GM21717 (cell line): ENCODE measurements at regions not wholly inside any gene's neighbourhood (a gene's known extent, or its start where the extent isn't known, plus 50 kb on each side); places are given as distances from the start of the nearest gene placed in this dataset.
"Not testable (repeated sequence)": the region's sequence is repeated elsewhere in the genome, so short reads cannot be mapped to it uniquely, and the experiment has no call there.

Experiments used
- ATAC-seq: cut with Tn5 transposase; IDR thresholded peaks from one replicate; pipeline ENCODE4 v1.9.1; 2021; ENCODE audit warnings: mild to moderate bottlenecking, moderate library complexity; ENCODE audit not compliant: unreplicated experiment

DNA sequence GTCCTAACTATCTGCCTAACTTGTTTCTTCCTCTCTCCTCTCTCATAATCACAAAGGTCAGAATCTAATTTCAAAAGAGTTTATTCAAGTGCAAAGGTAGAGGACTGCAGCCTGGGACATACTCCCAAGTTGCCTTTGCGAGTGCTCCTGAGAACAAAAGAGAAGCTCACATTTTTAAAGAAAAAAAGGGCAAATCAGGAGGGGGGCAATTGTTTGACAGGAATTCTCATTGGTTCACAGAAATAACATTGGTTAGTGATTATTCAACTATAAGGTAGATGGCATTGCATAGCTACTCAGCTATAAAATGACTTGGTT, 108.1 kb upstream of the RAI14 start:
- no peak for ATAC-seq

DNA sequence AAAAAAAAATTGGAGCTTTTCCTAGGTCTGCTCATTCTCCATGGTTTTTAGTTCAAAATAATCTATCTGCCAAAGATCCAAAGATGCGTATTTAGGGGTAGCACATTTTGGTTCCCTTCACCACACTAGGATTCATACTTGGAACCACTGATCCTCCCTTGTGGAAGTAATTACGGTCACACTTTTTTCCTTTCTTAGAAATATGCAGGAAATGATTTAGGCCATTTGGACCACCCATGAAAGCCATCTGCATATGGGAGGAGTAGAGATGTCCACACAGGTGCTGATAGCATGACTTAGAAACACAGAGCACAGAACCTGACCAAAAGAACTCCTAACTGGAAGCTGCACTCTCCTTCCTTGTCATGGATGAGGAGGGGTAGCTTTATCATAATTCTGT, 105.9 kb upstream of the RAI14 start:
- ATAC-seq = no peak

GRCh38 chr5:34550964-34551363, 105.2 kb upstream of the RAI14 start:
- no peak for ATAC-seq

- no peak for ATAC-seq
Measured at GRCh38 chr5:34551911-34552433, 104.2 kb upstream of the RAI14 start.

DNA sequence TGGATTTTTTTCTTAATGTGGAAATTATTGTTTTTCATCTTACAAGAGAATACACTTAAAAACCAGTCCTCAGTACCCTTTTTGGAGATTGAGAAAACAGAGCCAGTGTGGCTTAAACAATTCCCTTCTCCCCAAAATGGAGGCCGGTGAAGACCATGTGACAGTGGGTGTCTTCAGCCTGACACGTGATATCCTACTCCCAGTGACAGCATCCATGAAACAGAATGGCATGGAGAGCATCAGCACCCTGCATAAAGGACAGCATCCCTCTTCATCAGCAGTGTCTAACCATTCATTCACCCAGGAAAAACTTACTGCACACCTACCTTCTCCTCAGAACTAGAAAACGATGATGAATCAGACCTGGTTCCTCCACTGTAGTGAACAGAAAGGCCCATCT, 103.4 kb upstream of the RAI14 start:
- no peak for ATAC-seq

DNA sequence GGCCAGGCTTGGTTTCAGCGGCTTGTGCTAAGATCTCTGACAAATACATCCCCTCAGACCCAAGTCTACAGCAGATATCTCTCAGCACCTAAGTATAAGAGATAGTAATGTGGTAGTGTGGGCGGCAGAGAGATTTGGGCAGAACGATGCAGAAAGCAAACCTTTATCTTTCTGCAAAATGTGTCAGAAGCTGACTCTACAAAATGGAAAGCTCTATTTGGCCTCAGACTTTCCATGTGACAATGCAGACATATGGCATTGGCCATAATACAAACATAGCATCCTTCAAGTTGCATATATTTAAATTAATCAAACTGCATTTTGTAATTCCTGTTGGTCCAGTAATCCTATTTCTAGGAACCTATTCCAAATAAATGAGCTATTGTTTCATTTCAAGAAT, 102.5 kb upstream of the RAI14 start:
- ATAC-seq = no peak

DNA sequence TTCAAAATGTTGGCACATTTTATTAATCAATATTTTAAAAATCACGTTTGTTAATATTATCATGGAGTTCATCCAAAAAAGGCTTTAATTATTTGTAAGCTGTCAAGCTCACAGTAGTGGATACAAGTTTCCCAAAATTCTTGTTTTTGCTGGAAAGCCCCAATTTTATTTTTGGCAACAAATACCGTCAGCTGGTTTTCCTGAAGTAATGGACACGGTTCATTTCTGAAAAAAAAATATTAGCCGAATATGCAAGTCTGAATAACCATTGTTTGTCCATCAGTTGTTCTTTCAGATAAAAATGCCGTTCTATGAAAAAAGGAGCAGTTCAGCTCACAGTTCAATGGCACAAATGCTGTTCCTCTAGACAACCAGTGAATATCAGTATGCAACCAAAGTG, 101.5 kb upstream of the RAI14 start:
- no peak for ATAC-seq

- ATAC-seq = no peak
Measured at GRCh38 chr5:34555699-34556508, 100.2 kb upstream of the RAI14 start.

DNA sequence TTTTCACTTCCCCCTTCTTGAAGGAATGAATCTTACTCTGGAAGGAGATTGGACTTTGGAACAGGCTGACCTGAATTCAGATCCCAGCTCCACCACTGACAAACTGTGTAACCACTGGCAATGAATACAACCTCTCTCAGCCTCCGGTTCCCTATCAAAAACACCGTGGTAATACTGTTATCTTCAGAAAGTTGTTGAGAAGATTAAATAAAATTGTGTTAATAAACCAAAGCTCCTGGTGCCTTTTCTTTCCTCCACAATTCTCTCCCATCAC, 99.7 kb upstream of the RAI14 start:
- no peak for ATAC-seq

DNA sequence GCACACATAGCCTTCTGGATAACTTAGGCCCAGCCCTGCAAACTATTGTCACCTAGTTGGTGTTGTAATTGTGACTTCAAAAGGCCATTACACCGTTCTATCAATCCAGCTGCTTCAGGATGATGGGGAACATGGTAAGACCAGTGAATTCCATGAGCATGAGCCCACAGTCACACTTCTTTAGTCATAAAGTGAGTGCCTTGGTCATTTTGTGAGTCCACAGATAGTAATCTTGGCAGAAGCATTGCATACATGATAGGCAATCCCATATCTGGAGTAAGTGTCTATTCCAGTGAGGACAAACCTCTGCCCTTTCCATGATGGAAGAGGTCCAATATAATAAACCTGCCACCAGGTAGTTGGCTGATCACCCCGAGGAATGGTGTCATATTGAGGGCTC, 94.5 kb upstream of the RAI14 start:
- not testable (repeated sequence) for ATAC-seq

DNA sequence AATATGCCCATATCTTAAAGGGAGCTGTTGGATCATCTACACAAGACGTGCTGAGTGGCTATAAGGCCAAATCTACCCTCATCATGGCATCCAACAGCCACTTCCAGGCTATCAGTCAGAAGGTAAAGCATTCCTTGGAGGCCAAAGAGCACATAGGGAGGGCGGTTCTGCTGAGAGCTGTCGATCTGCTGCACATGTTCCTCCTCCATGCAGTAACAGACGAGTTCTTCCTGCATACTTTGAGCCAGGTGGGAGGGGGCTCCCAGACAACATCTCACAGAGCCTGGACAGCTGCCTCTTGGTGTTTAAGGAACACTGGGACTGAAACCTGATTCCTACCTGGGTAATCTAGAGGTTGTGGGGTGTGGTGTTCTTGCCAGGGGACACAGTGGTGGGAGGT, 93.3 kb upstream of the RAI14 start:
- ATAC-seq = no peak

DNA sequence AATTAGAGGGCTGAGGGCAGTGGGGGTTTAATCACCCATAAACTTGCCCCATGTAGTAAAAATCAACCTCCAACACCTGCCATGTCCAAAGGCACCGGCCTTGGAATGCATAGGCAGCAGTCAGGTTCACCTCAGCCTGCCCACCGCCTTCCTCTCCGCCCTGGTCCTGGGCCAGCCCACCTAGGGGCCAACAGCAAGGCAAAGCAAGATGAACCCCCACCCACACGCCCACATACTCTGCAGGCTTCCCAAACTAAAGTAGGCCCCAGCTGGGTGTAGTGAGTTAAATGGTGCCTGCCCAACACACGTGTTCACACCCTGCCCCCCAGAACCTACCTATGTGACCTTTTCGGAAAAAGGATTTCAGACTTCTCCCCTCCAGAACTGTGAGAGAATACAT, 92.9 kb upstream of the RAI14 start:
- no peak for ATAC-seq

- ATAC-seq = no peak
Measured at GRCh38 chr5:34563931-34564709, 92.0 kb upstream of the RAI14 start.

- no peak for ATAC-seq
Measured at GRCh38 chr5:34564710-34565235, 91.4 kb upstream of the RAI14 start.

- no peak for ATAC-seq
Measured at GRCh38 chr5:34570143-34570542, 86.0 kb upstream of the RAI14 start.

DNA sequence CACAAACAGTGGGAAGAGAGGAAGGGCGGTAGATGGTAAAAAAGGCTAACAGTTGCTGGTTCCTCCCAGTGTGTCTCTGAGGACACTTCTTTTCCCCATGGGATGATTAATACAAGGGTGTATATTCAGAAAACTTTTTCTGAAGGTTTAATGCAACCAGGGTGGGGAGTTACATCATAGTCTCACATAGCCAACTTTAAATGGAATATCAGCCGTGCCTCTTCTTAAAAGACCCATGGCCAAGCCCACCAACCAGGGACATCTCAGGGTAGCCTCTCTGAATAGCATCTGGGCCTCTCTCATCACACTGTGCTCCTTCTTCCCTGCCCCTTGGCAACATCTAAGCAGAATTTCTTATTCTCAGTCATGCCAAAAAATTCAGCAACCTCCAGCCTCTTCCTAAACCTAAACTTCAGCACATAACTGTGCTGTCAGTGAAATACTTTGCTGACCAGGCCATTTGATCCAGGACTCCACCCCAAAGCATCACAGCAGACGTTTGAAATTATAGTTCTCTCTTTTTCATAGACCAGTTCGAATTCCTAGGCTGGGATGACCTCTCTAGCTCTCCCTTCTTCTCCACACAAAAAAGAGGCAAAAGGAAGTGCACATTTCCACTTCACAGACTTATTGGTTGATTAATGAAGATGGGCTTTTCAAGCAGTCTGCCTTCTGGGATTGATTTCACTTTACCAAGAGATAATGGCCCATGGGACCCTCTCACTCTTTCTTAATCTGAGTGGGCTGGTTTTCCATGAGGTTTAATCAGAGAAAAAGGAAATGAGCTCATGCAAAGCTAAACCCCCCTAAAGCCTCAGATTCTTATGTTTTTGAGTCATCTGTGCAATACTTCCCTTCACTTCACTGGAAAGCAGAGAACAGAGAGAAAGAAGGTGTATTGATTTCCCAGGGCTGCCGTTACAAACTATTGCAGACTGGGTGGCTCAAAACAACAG, 85.1 kb upstream of the RAI14 start:
- ATAC-seq = no peak

GRCh38 chr5:34571677-34572041, 84.5 kb upstream of the RAI14 start:
- ATAC-seq = no peak

DNA sequence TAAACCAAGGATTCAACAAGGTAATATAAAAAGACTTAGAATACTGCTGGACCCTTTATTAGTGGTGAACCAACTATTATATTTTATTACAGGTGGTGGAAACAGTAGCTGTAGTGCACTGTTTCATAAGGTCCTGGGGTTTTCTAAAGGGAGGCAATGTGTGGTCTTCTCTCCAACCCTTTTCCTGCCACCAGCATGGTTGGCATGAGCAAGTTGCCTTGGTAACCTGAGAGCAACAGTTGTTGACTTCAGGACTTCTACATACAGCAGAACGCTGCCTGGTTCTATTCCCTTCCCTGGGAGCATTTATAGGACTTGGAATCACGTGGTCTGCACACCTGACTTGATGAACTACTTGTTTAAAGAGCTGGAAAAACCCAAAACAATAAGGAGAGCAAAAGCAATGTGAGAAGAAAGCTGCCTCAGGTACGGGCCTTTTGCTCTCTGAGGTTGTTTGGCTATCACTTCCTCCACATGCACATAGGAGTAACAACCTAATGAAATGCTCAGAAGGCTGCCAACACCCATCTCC, 81.1 kb upstream of the RAI14 start:
- ATAC-seq = no peak

DNA sequence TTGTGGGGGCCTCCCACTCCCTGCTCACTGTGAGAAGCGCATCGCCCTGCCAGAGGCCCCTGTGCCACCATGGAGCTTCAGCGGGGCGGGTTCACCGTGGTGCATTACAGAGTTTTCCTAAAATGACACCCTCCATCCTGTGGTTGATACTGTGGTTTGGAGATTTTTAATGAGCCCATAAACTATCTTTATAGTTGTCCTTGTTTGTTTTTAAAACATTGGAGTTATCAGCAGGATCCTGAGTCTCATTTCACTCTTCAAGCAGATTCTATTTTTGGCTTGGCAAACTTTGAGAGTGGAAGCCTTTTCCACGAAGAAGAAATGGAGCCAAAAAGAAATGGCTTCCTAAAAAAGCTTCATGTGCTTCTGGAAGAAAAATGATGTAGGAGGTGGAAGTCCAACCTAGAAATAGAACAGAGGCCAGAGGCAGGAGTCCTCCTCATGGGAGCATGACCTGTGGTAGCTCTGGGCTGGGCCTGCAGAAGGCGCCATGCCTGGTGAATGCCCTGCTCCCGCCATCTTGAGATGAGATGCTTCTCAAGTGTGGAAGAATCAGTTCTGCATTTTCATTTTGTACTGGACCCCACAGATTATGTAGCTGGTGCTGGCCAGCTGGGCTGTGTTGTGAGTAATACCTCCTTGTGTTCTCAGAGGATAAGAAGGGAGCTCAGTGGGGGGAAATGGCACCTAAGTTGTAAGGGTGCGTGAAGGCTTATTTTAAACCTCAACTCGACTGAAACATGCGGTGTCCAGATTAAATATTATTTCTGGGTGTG, 79.0 kb upstream of the RAI14 start:
- ATAC-seq = no peak

DNA sequence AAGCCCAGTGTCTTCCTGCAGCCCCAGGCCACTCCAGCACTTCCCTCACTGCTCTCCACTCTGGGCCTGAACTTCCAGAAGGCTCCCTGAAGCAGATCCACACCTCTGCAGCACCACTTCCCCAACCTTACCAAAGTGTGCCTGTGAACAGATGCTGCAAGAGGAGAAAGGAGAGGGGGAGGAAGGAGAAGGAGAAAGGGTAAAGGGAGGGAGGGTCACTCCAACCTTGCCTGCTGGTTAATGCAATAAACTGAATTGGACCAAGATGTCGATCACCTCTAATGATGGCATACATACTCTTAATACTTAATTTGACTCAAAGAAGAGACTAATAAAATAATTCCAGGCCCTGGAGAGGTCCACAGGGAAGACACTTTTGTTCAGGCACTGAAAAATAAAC, 77.2 kb upstream of the RAI14 start:
- ATAC-seq = no peak
